ENCODE measurements at regions not wholly inside any gene's neighbourhood (a gene's known extent, or its start where the extent isn't known, plus 50 kb on each side); places are given as distances from the start of the nearest gene placed in this dataset.

- WGBS (ENCODE audit: extremely low coverage, insufficient read length, low lambda C conversion rate) = no CpG with 5 or more reads among the region's 2 CpGs
- H3K4me3 Mint-ChIP-seq = no peak overlapping the region
- H2BK20ac ChIP-seq (ENCODE audit: low read depth, low read length, poor library complexity, severe bottlenecking) = no peak overlapping the region
Observed at GRCh38 chr10:111821871-111822270, 361.7 kb downstream of the GPAM start.

More at GRCh38 chr10:111821871-111822270, 361.7 kb downstream of the GPAM start:
- no peak for TF ChIP-seq CTCF (conservative IDR thresholded peaks at IDR 0.05)
- H3K14ac ChIP-seq (ENCODE audit: insufficient read depth, low read length) = no peak overlapping the region
- H3T11ph ChIP-seq (ENCODE audit: low read length) = no peak overlapping the region
- H3K36me3 Mint-ChIP-seq (ENCODE audit: insufficient read depth in 1 of 3, low read depth in 3 of 3) = no peaks in the 10 kb centered on the region
- no peak overlapping the region for H4K8ac ChIP-seq (replicated peaks; ENCODE audit: insufficient read length, low read depth, low read length)
- no peak overlapping the region for H2AFZ ChIP-seq (ENCODE audit: low read length)
- no peaks in the 10 kb centered on the region for H3K23me2 ChIP-seq (ENCODE audit: insufficient read length, low read depth, low read length, poor library complexity, severe bottlenecking)
- no peak overlapping the region for H3K23ac ChIP-seq (ENCODE audit: insufficient read length, low read depth, low read length)
- no peak overlapping the region for H2BK5ac ChIP-seq (ENCODE audit: insufficient read length, low read length)
- H2BK12ac ChIP-seq (ENCODE audit: insufficient read length, low read depth, low read length) = no peak overlapping the region
- H3K79me1 ChIP-seq (ENCODE audit: insufficient read depth, low read depth, low read length, poor library complexity, severe bottlenecking) = no peaks in the 10 kb centered on the region
- H2BK120ac ChIP-seq (ENCODE audit: low read depth, low read length, poor library complexity, severe bottlenecking) = no peak overlapping the region
- H3K18ac ChIP-seq (ENCODE audit: insufficient read length, low read depth, low read length) = no peak overlapping the region
- H3K79me2 ChIP-seq (ENCODE audit: insufficient read depth, low read length) = no peaks in the 10 kb centered on the region
- peaks cover 0 to 3% of the 10 kb centered on the region in 2 experiments; a peak in 1 of 5 replicates for H3K9me3 Mint-ChIP-seq
- H3K27ac ChIP-seq (ENCODE audit: insufficient read length, low read depth, low read length) = no peak overlapping the region
- H3K4me1 ChIP-seq (ENCODE audit: insufficient read depth, low read length) = no peaks in the 10 kb centered on the region
- H3K56ac ChIP-seq (ENCODE audit: insufficient read length, low read depth, low read length) = no peak overlapping the region
- no peak overlapping the region for H3K4ac ChIP-seq (ENCODE audit: low read depth, low read length)
- H3K27me3 Mint-ChIP-seq (ENCODE audit: low read depth) = no peaks in the 10 kb centered on the region; the same call in 1 of the 2 replicates
- DNase-seq = no peak
- H3K27ac Mint-ChIP-seq = no peak overlapping the region
- H3K9ac ChIP-seq (ENCODE audit: extremely low read depth, insufficient read length, low read length) = no peak overlapping the region
- no peaks in the 10 kb centered on the region for H3K9me3 ChIP-seq (ENCODE audit: control insufficient read depth, low read depth, low read length)
- H2AK5ac ChIP-seq (ENCODE audit: insufficient read length, low read length) = no peak overlapping the region
- no peak overlapping the region for H2BK15ac ChIP-seq (ENCODE audit: low read depth, low read length)
- no peak overlapping the region for H3K4me2 ChIP-seq (ENCODE audit: insufficient read depth, insufficient read length, low read length)
- H4K20me1 ChIP-seq (ENCODE audit: control insufficient read depth, insufficient read depth, insufficient read length) = no peaks in the 10 kb centered on the region
- H3K4me1 Mint-ChIP-seq = no peaks in the 10 kb centered on the region
- H4K5ac ChIP-seq (ENCODE audit: insufficient read length, low read depth, low read length) = no peak overlapping the region
- no peak overlapping the region for H4K91ac ChIP-seq (ENCODE audit: insufficient read length, low read depth, low read length)
- H3K27me3 ChIP-seq (ENCODE audit: insufficient read depth, low read length) = no peaks in the 10 kb centered on the region
